H9 (cell line): ENCODE measurements at regions not wholly inside any gene's neighbourhood (a gene's known extent, or its start where the extent isn't known, plus 50 kb on each side); places are given as distances from the start of the nearest gene placed in this dataset.

Experiments used
- DNase-seq: peaks from one replicate; pipeline ENCODE4 v3.0.0-alpha.2; 2017
- H2AFZ ChIP-seq: one replicate; pipeline ENCODE4 v1.6.1; 2013; ENCODE audit warnings: mild to moderate bottlenecking, low read length, control low read depth, moderate library complexity
- H2AK5ac ChIP-seq: 2 replicates; pipeline ENCODE4 v1.6.1; 2013; ENCODE audit warnings: low read length, control low read depth, mixed read lengths; ENCODE audit not compliant: insufficient read length
- H2BK120ac ChIP-seq: one replicate; pipeline ENCODE4 v1.6.1; 2013; ENCODE audit warnings: low read depth, mild to moderate bottlenecking, low read length, control low read depth, inconsistent platforms; ENCODE audit not compliant: poor library complexity, severe bottlenecking
- H2BK12ac ChIP-seq: 2 replicates; pipeline ENCODE4 v1.6.1; 2013; ENCODE audit warnings: low read length, control low read depth, mixed read lengths, low read depth; ENCODE audit not compliant: insufficient read length
- H2BK15ac ChIP-seq: 2 replicates; pipeline ENCODE4 v1.6.1; 2013; ENCODE audit warnings: low read depth, low read length, control low read depth
- H2BK20ac ChIP-seq: one replicate; pipeline ENCODE4 v1.6.1; 2013; ENCODE audit warnings: low read depth, mild to moderate bottlenecking, low read length, control low read depth, inconsistent platforms; ENCODE audit not compliant: poor library complexity, severe bottlenecking
- H2BK5ac ChIP-seq: 2 replicates; pipeline ENCODE4 v1.6.1; 2013; ENCODE audit warnings: low read length, control low read depth, mixed read lengths; ENCODE audit not compliant: insufficient read length
- H3K14ac ChIP-seq: 2 replicates; pipeline ENCODE4 v1.6.1; 2013; ENCODE audit warnings: low read length, control low read depth; ENCODE audit not compliant: insufficient read depth
- H3K18ac ChIP-seq: 2 replicates; pipeline ENCODE4 v1.6.1; 2013; ENCODE audit warnings: low read depth, mild to moderate bottlenecking, mixed read lengths, low read length, control low read depth; ENCODE audit not compliant: insufficient read length
- H3K23ac ChIP-seq: 2 replicates; pipeline ENCODE4 v1.6.1; 2013; ENCODE audit warnings: low read length, control low read depth, mixed read lengths, low read depth; ENCODE audit not compliant: insufficient read length
- H3K23me2 ChIP-seq: 2 replicates; pipeline ENCODE4 v1.6.1; 2013; ENCODE audit warnings: low read depth, mild to moderate bottlenecking, mixed read lengths, low read length, control low read depth; ENCODE audit not compliant: insufficient read length, poor library complexity, severe bottlenecking
- H3K27ac ChIP-seq: 2 replicates; pipeline ENCODE4 v1.5.1; 2013; ENCODE audit warnings: low read length, control low read depth, mixed read lengths, low read depth; ENCODE audit not compliant: insufficient read length
- H3K27me3 ChIP-seq: 2 replicates; pipeline ENCODE4 v1.6.1; 2013; ENCODE audit warnings: low read length, control low read depth, inconsistent platforms; ENCODE audit not compliant: insufficient read depth
- H3K4ac ChIP-seq: 2 replicates; pipeline ENCODE4 v1.6.1; 2013; ENCODE audit warnings: low read depth, mild to moderate bottlenecking, control low read depth, inconsistent platforms, low read length, moderate library complexity
- H3K4me1 ChIP-seq: 2 replicates; pipeline ENCODE4 v1.6.1; 2013; ENCODE audit warnings: low read length, control low read depth, inconsistent platforms; ENCODE audit not compliant: insufficient read depth
- H3K4me2 ChIP-seq: 2 replicates; pipeline ENCODE4 v1.6.1; 2013; ENCODE audit warnings: low read length, control low read depth, mixed read lengths; ENCODE audit not compliant: insufficient read length, insufficient read depth
- H3K56ac ChIP-seq: 2 replicates; pipeline ENCODE4 v1.6.1; 2013; ENCODE audit warnings: low read depth, mild to moderate bottlenecking, mixed read lengths, low read length, control low read depth; ENCODE audit not compliant: insufficient read length
- H3K79me1 ChIP-seq: 2 replicates; pipeline ENCODE4 v1.6.1; 2013; ENCODE audit warnings: low read depth, mild to moderate bottlenecking, moderate library complexity, low read length, control low read depth, inconsistent platforms; ENCODE audit not compliant: insufficient read depth, poor library complexity, severe bottlenecking
- H3K79me2 ChIP-seq: 2 replicates; pipeline ENCODE4 v1.6.1; 2013; ENCODE audit warnings: low read length, control low read depth, inconsistent platforms; ENCODE audit not compliant: insufficient read depth
- H3K9ac ChIP-seq: 2 replicates; pipeline ENCODE4 v1.6.1; 2013; ENCODE audit warnings: low read length, control low read depth, mixed read lengths; ENCODE audit not compliant: insufficient read length; ENCODE audit errors: extremely low read depth
- H3K9me3 ChIP-seq: one replicate; pipeline ENCODE4 v1.6.1; 2013; ENCODE audit warnings: low read depth, low read length, inconsistent platforms; ENCODE audit not compliant: control insufficient read depth
- H3T11ph ChIP-seq: one replicate; pipeline ENCODE4 v1.6.1; 2013; ENCODE audit warnings: mild to moderate bottlenecking, low read length, control low read depth, inconsistent platforms
- H4K20me1 ChIP-seq: one replicate; pipeline ENCODE4 v1.6.1; 2013; ENCODE audit not compliant: control insufficient read depth, insufficient read length, insufficient read depth
- H4K5ac ChIP-seq: 2 replicates; pipeline ENCODE4 v1.6.1; 2013; ENCODE audit warnings: low read depth, mild to moderate bottlenecking, mixed read lengths, low read length, control low read depth; ENCODE audit not compliant: insufficient read length
- H4K8ac ChIP-seq: replicated peaks from 2 replicates; pipeline ENCODE4 v1.6.1; 2013; ENCODE audit warnings: low read length, control low read depth, mixed read lengths, low read depth; ENCODE audit not compliant: insufficient read length
- H4K91ac ChIP-seq: 2 replicates; pipeline ENCODE4 v1.6.1; 2013; ENCODE audit warnings: low read depth, mild to moderate bottlenecking, moderate library complexity, mixed read lengths, low read length, control low read depth; ENCODE audit not compliant: insufficient read length
- H3K27ac Mint-ChIP-seq, 3 experiments: 2 replicates in 2 of 3; 3 replicates in 1 of 3; pipeline ENCODE4 v1.8.0; 2020 to 2021; ENCODE audit warnings: mixed read lengths in 3 of 3, mild to moderate bottlenecking in 1 of 3, moderate library complexity in 1 of 3
- H3K27me3 Mint-ChIP-seq: 2 replicates; pipeline ENCODE4 v1.8.0; 2021; ENCODE audit warnings: low read depth, mild to moderate bottlenecking, moderate library complexity, mixed read lengths
- H3K36me3 Mint-ChIP-seq, 3 experiments: 2 replicates in 2 of 3; 3 replicates in 1 of 3; pipeline ENCODE4 v1.8.0; 2020 to 2021; ENCODE audit warnings: low read depth in 3 of 3, mixed read lengths in 3 of 3; ENCODE audit not compliant: insufficient read depth in 1 of 3
- H3K4me1 Mint-ChIP-seq, 2 experiments: 2 replicates each; pipeline ENCODE4 v1.8.0; 2020; ENCODE audit warnings: mixed read lengths in 2 of 2
- H3K4me3 Mint-ChIP-seq, 2 experiments: 2 replicates in 1 of 2; 3 replicates in 1 of 2; pipeline ENCODE4 v1.8.0; 2020 to 2021; ENCODE audit warnings: mild to moderate bottlenecking in 2 of 2, mixed read lengths in 2 of 2, moderate library complexity in 1 of 2
- H3K9me3 Mint-ChIP-seq, 2 experiments: 2 replicates in 1 of 2; 3 replicates in 1 of 2; pipeline ENCODE4 v1.8.0; 2020; ENCODE audit warnings: mild to moderate bottlenecking in 2 of 2, mixed read lengths in 2 of 2, moderate library complexity in 1 of 2
- CTCF ChIP-seq: fragments of 200-600 bp; sonication (generic); conservative IDR thresholded peaks from 3 replicates; pipeline ENCODE4 v1.8.0; 2021; ENCODE audit warnings: antibody characterized with exemption, mild to moderate bottlenecking
- WGBS: extraction: QIAGEN DNeasy Blood & Tissue Kit; methylation state at CpG from one replicate; pipeline ENCODE4 v1.1.7; 2013; ENCODE audit warnings: missing lambda C conversion rate, low lambda C conversion rate, mixed read lengths; ENCODE audit not compliant: insufficient read length; ENCODE audit errors: extremely low coverage; 5-methylcytosine and 5-hydroxymethylcytosine counted together

- no peak overlapping the region; a peak in 1 of 7 replicates for H3K27ac Mint-ChIP-seq
- WGBS, result no CpG with 5 or more reads among the region's 4 CpGs
These were observed 80.7 kb upstream of the CD83 start for GRCh38 chr6:14036911-14037310.

More at GRCh38 chr6:14036911-14037310, 80.7 kb upstream of the CD83 start:
- no peak overlapping the region for H4K91ac ChIP-seq
- H3K23ac ChIP-seq, result no peak overlapping the region
- no peak for DNase-seq
- H2BK5ac ChIP-seq, result no peak overlapping the region
- no peak overlapping the region for H2AK5ac ChIP-seq
- H3K4me1 Mint-ChIP-seq, result peaks cover 16 to 18% of the 10 kb centered on the region in 2 experiments
- H4K5ac ChIP-seq, result no peak overlapping the region
- H3K14ac ChIP-seq, result no peak overlapping the region
- H3K9me3 ChIP-seq, result no peaks in the 10 kb centered on the region
- H2BK120ac ChIP-seq, result no peak overlapping the region
- no peak overlapping the region for H2BK15ac ChIP-seq
- no peak overlapping the region for H3K4ac ChIP-seq
- no peaks in the 10 kb centered on the region for H3K79me2 ChIP-seq
- no peak overlapping the region for H2BK12ac ChIP-seq
- no peak overlapping the region for H3K56ac ChIP-seq
- no peaks in the 10 kb centered on the region for H3K79me1 ChIP-seq
- H3K9me3 Mint-ChIP-seq, result peaks cover 0 to 2% of the 10 kb centered on the region in 2 experiments; a peak in 2 of 5 replicates
- H3K4me3 Mint-ChIP-seq, result no peak overlapping the region
- H4K20me1 ChIP-seq, result no peaks in the 10 kb centered on the region
- H3K27me3 ChIP-seq, result no peaks in the 10 kb centered on the region
- no peak overlapping the region for H3K27ac ChIP-seq
- no peak for TF ChIP-seq CTCF
- H3K36me3 Mint-ChIP-seq, result peaks cover 0 to 4% (median 0%) of the 10 kb centered on the region in 3 experiments; a peak in 2 of 7 replicates
- no peak overlapping the region for H3K4me2 ChIP-seq
- peaks cover 9% of the 10 kb centered on the region for H3K27me3 Mint-ChIP-seq
- no peak overlapping the region for H3K18ac ChIP-seq
- no peaks in the 10 kb centered on the region for H3K23me2 ChIP-seq
- no peak overlapping the region for H4K8ac ChIP-seq
- peaks cover 12% of the 10 kb centered on the region; the same call in 1 of the 2 replicates for H3K4me1 ChIP-seq
- no peak overlapping the region for H2AFZ ChIP-seq
- no peak overlapping the region for H3T11ph ChIP-seq
- no peak overlapping the region for H2BK20ac ChIP-seq
- no peak overlapping the region for H3K9ac ChIP-seq
